ENCODE measurements at regions not wholly inside any gene's neighbourhood (a gene's known extent, or its start where the extent isn't known, plus 50 kb on each side); places are given as distances from the start of the nearest gene placed in this dataset.

- TF ChIP-seq GABPA (IDR thresholded peaks at IDR 0.05; ENCODE audit: low read depth), result no peak
- no peak for TF ChIP-seq RFX5 (IDR thresholded peaks at IDR 0.05; ENCODE audit: low read length)
- TF ChIP-seq TEAD4 (IDR thresholded peaks at IDR 0.05; ENCODE audit: borderline replicate concordance, insufficient read depth), result no peak
- no peak for TF ChIP-seq SMC3 (IDR thresholded peaks at IDR 0.05; ENCODE audit: low read depth, low read length)
- no peak for TF ChIP-seq NFIC (IDR thresholded peaks at IDR 0.05; ENCODE audit: borderline replicate concordance)
- no peak for TF ChIP-seq USF1 (IDR thresholded peaks at IDR 0.05; ENCODE audit: borderline replicate concordance, low read depth)
- TF ChIP-seq POLR2AphosphoS5 (IDR thresholded peaks at IDR 0.05; ENCODE audit: low read depth, low read length), result no peak
- no peak for TF ChIP-seq REST (IDR thresholded peaks at IDR 0.05; ENCODE audit: low read depth, low read length)
- TF ChIP-seq TCF12 (IDR thresholded peaks at IDR 0.05), result no peak
- no peak for TF ChIP-seq MAX (IDR thresholded peaks at IDR 0.05; ENCODE audit: low read depth)
- TF ChIP-seq MXI1 (IDR thresholded peaks at IDR 0.05; ENCODE audit: low read depth, low read length), result no peak
- no peak for TF ChIP-seq RCOR1 (IDR thresholded peaks at IDR 0.05; ENCODE audit: low read length)
- no peak for TF ChIP-seq JUND (IDR thresholded peaks at IDR 0.05)
- TF ChIP-seq PBX3 (IDR thresholded peaks at IDR 0.05), result no peak
- TF ChIP-seq USF2 (IDR thresholded peaks at IDR 0.05; ENCODE audit: borderline replicate concordance, low read depth, low read length), result no peak
- TF ChIP-seq FOSL2 (IDR thresholded peaks at IDR 0.05; ENCODE audit: borderline replicate concordance, low read depth), result no peak
- no peak for TF ChIP-seq CTCF (IDR thresholded peaks at IDR 0.05)
- no peak for TF ChIP-seq NRF1 (IDR thresholded peaks at IDR 0.05; ENCODE audit: low read depth, low read length)
- CTCF ChIA-PET, result no interaction called here
- WGBS (ENCODE audit: low lambda C conversion rate), result 40% methylated on average over 8 of the region's 8 CpGs
- Histone ChIP-seq H3K9me3 (no peaks in the 10 kb centered on the region), H3K27ac (ENCODE audit: low read depth in 2 of 2, low read length in 1 of 2) (peak overlapping the region; percentile 58 to 89; a peak in 3 of 4 replicates), H3K4me1 (ENCODE audit: control insufficient read depth in 1 of 2, insufficient read depth in 2 of 2, low read depth in 1 of 2, low read length in 1 of 2) (peaks cover 43 to 71% of the 10 kb centered on the region in 2 experiments), H3K79me2 (ENCODE audit: insufficient read depth) (no peaks in the 10 kb centered on the region), H3K9me2 (no peaks in the 10 kb centered on the region), H3K27me3 (ENCODE audit: insufficient read depth) (no peaks in the 10 kb centered on the region), H2AFZ (ENCODE audit: low read depth) (no peak overlapping the region), H3K4me2 (peak overlapping the region; percentile 59), H3K4me3 (ENCODE audit: low read depth in 2 of 2, low read length in 1 of 2) (0 out of 4 replicates have a peak overlapping the region, but pooled peaks of 1 of the 2 experiments have one; percentile 21), H3F3A (replicated peaks; ENCODE audit: insufficient read depth) (peaks cover 14% of the 10 kb centered on the region), H3K9ac (no peak overlapping the region), H3K36me3 (replicated peaks in 1 of 2; ENCODE audit: control insufficient read depth in 1 of 2, insufficient read depth in 2 of 2, low read length in 1 of 2) (no peaks in the 10 kb centered on the region), H4K20me1 (ENCODE audit: insufficient read depth) (no peaks in the 10 kb centered on the region)
- POLR2A ChIA-PET, result interaction anchor here (0.8 to 2.2 kb wide), 4 partner anchors 16 to 93 kb away, joined by 3 to 12 read pairs (median 4); no protein-coding TSS in a partner anchor
- no peak for DNase-seq
Measured at GRCh38 chr5:124655251-124655917, 91.1 kb downstream of the ZNF608 start.

All from SK-N-SH (cell line).